ENCODE measurements at regions not wholly inside any gene's neighbourhood (a gene's known extent, or its start where the extent isn't known, plus 50 kb on each side); places are given as distances from the start of the nearest gene placed in this dataset.

DNA sequence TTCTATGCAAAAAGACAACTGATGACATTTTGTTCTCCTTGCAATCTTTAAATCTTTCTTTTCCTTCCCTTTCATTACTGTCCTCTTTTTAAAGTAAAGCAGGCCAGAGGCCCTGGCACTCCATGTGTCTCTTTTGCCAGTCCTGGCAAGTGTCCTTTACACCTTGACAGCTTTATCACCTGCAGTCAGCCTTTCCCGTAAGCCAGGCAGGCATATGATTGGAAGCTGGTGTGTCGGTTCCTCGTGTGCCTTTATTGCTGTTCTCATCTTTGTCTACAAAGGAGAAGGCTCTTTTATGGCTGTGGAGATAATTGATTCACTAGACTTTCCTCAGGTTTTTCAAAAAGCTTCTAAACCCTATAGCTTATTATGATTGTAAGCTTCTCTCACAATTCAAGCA, 162.3 kb upstream of the FBXL4 start:
- TF ChIP-seq YY1 (IDR thresholded peaks at IDR 0.05; ENCODE audit: insufficient read depth, insufficient read length), result no peak
- TF ChIP-seq ZNF274 (IDR thresholded peaks at IDR 0.05; ENCODE audit: low read depth, low read length), result no peak
